NCI-H146 (cell line): ENCODE measurements at regions not wholly inside any gene's neighbourhood (a gene's known extent, or its start where the extent isn't known, plus 50 kb on each side); places are given as distances from the start of the nearest gene placed in this dataset.
"Not testable (repeated sequence)": the region's sequence is repeated elsewhere in the genome, so short reads cannot be mapped to it uniquely, and the experiment has no call there.

Experiments
- DNase-seq: peaks from one replicate; lab custom pipeline; 2025; lab: John Stamatoyannopoulos, UW

DNA sequence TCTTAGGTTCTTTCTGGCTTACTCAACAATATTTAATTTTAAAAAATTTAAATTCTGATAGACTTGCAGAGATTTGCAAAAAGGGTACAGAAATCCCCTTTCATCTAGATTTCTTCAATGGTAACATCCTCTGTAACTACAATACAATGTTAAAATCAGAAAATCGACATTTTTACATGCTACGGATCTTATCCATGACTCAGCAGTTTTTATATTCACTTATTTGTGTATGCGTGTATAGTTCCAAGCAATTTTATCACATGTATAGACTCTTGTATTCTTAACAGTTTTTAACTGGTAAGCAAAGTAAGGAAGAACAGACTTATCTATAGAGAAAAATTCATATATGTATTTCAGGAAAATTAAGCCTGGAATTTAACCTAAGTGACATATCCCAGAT is 256.1 kb upstream of the MEX3C start:
- DNase-seq, result no peak

DNA sequence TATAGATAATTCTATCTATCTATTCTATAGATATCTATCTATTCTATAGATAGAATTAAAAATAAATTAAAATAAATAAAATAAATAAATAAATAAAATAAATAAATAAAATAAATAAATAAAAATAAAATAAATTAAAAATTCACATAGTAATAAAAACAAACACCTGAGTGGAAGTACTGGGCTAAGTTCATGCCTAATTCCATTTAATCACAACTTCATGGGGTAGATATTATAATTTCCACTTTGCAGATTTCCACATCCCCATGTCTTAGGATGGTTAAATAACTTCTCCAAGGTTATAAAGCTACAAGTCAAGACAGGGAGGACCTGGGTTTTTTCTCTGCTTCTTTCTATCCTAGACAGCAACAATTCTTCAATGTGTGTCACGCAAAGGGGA is 261.4 kb upstream of the MEX3C start:
- DNase-seq, result no peak

DNA sequence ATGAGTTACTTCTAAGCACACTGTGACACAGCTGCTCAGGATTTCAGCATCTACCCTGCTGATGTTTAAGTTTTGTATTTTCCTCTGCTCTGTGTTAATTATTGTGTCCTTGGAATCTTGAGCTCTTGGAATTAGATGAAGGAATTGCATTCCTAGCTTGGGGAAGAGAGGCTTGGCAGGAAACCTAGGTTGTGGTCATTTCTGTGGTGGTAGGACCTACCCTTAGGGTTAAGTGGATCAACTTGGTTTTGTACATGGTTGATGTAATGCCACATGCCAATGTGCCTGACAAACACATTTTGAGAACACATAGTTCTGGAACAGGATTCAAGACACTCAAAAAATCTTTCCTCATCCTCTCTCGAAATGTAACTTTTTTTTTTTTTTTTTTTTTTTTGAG is 264.5 kb upstream of the MEX3C start:
- DNase-seq, result no peak

GRCh38 chr18:51463483-51464136 is 266.1 kb upstream of the MEX3C start:
- no peak for DNase-seq

DNA sequence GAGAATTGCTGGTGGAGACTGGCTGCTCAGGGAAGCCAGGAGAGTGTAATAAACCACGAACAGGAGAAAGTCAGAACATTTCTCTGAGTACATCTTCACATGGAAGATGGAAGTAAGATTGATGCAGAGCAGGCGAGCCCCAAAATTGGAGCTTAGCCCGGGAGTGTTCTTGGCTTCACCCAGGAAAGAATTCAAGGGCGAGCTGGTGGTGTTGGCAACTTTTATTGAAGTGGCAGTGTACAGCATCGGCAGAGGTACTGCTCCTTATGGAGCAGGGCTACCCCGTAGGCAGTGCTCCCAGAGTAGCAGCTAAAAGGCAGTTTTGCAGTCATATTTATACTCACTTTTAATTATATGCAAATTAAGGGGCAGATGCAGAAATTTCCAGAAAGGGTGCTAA is 281.4 kb upstream of the MEX3C start:
- no peak for DNase-seq

GRCh38 chr18:51479736-51480135 is 282.3 kb upstream of the MEX3C start:
- DNase-seq, result no peak

- no peak for DNase-seq
Observed at GRCh38 chr18:51480407-51481261, 283.2 kb upstream of the MEX3C start.

DNA sequence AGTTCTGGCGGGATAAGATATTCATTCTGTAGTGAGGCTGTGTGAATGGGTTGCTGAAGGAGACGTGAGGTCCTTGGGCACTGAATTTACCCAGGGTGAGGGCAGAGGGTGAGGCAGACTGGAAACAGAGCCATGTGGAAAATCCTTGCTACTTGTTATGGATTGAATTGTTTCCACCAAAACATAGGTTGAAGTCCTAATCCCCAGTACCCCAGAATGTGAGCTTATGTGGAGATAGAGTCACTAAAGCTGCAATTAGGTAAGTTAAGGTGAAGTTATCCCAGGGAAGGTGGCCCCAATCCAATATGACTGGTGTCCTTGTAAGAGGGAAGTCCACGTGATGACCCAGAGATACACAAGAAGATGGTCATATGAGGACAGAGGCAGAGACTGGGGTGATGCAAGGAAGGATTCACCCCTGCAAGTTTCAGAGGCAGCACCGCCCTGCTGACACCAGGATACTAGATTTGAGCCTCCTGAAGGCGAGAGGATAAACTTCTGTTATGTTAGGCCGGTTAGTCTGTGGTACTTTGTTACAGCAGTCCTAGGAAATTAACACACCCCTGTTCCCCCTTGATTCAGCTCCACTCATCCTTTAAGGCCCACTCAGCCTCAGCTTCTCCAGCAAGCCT is 289.4 kb upstream of the MEX3C start:
- no peak for DNase-seq

- DNase-seq, result no peak
Observed at GRCh38 chr18:51490417-51490816, 292.9 kb upstream of the MEX3C start.

GRCh38 chr18:51490860-51491259 is 293.4 kb upstream of the MEX3C start:
- DNase-seq, result no peak

DNA sequence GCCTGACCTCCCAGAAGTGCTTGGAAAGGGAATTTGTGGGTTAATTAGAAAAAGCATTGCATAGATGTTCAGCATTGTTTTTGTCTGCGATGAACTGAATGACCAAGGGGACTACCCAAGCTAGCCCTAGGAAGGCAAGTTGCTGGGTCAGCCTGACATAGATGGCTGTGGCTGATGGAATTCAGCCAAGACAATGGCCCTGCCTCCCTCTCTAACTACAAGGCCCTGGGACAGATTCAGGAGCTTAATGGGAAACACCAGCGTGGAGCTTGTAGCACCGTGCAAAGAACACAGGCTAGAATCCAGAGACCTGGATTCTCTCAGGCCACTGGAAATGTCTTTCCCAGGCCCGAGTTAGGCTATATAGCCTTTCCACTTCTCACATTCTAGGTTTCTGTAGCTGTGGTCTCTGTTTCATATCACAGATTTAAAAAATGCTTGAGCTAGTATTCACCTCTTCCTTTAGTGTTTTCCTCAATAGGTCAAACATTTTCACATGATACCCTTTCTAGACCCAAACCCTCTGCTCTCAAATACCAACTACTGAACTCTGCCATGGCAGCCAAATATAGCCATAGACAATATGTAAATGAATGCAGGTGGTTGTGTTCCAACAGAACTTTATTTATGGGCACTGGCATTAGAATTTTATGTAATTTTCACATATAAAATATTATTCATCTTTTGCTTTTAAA is 294.3 kb upstream of the MEX3C start:
- no peak for DNase-seq

GRCh38 chr18:51498085-51498855 is 300.8 kb upstream of the MEX3C start:
- DNase-seq, result no peak

GRCh38 chr18:51503351-51503750 is 305.9 kb upstream of the MEX3C start:
- DNase-seq, result no peak

DNA sequence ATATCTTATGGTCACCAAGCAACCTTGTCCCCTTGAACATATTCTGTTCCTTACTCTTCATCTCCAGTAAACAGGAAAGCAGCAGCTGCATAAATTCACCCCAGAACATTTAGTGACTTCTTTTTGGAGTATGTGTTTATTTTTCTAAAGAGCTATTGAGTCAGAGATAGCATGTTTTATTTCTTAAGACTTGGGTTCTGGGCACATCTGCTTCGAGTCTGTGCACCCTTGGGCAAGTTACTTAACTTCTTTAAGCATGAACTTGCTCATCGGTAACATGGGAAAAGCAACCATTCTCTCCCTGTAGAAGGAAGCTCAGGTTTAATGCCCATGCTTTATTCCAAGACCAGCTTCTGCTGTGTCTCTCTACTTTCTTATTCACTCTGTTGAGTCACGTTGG is 309.3 kb upstream of the MEX3C start:
- no peak for DNase-seq

DNA sequence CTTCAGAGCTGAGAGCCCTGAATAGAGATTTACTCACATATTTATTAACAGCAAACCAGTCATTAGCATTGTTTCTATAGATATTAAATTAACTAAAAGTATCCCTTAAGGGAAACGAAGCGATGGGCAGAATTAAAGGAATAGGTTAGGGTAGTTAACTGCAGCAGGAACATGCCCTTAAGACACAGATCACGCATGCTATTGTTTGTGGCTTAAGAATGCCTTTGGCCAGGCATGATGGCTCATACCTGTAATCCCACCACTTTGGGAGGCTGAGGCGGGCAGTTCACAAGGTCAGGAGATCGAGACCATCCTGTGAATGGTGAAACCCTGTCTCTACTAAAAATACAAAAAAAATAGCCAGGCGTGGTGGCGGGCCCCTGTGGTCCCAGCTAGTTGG is 310.9 kb upstream of the MEX3C start:
- not testable (repeated sequence) for DNase-seq

DNA sequence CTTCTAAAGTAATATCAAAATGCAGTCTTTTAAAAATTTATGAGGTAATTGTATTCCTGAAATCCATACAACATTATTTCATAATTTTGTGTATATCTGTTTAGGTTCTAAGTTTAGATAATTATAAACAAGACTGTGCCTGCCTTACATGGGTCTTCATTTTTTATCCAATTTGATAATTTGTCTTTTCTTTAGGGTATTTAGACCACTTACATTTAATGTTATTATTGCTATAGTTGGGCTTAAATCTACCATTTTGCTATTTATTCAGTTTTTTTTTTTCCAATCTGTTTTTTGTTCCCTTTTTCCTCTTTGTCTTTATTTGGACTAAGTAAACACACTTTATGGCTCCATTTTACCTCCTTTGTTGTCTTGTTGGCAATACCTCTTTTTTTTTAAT is 312.5 kb upstream of the MEX3C start:
- DNase-seq, result no peak

- DNase-seq, result no peak
Observed at GRCh38 chr18:51513517-51513916, 316.0 kb upstream of the MEX3C start.

GRCh38 chr18:51514128-51514527 is 316.6 kb upstream of the MEX3C start:
- DNase-seq, result no peak

GRCh38 chr18:51516478-51517038 is 319.1 kb upstream of the MEX3C start:
- DNase-seq, result no peak

GRCh38 chr18:51519571-51519970 is 322.1 kb upstream of the MEX3C start:
- DNase-seq, result no peak

DNA sequence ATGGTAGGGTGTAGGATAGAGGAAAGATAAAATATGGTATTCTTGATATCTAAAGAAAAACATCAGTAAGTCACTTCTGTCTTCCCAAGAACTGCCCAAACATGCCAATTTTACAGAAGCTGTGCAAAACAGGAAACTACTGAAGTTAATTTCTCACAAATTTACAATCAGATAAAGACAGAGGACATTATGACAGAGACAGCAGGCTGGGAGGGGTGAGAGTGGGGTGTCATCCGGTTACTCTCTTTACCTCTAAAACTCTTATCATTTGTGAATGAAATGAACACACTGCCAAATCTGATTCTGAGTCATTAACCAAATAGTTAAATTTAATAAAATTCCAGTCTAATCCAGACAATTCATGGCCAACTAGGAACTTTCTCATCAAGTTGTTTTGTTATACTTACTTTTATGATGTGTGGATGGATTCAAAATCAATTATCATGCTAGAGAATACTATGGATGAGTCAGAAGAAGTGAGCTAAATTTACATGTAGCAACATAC is 323.2 kb upstream of the MEX3C start:
- DNase-seq, result no peak
